Panc1 (cell line): ENCODE measurements at regions not wholly inside any gene's neighbourhood (a gene's known extent, or its start where the extent isn't known, plus 50 kb on each side); places are given as distances from the start of the nearest gene placed in this dataset.
"Not testable (repeated sequence)": the region's sequence is repeated elsewhere in the genome, so short reads cannot be mapped to it uniquely, and the experiment has no call there.

Experiments used
- CTCF ChIP-seq: fragments of 450-650 bp; IDR thresholded peaks from 2 replicates; pipeline ENCODE4 v1.5.1; 2017; ENCODE audit warnings: mild to moderate bottlenecking
- POLR2AphosphoS5 ChIP-seq: IDR thresholded peaks from 2 replicates; pipeline ENCODE4 v1.6.1; 2012; ENCODE audit warnings: mild to moderate bottlenecking, low read depth, low read length, moderate library complexity
- SIN3A ChIP-seq: IDR thresholded peaks from 2 replicates; pipeline ENCODE4 v1.6.1; 2012; ENCODE audit warnings: low read depth, mild to moderate bottlenecking, low read length, moderate library complexity, borderline replicate concordance; ENCODE audit not compliant: insufficient read depth
- TCF7L2 ChIP-seq: IDR thresholded peaks from 2 replicates; pipeline ENCODE4 v1.6.1; 2011; ENCODE audit warnings: mild to moderate bottlenecking, low read depth, low read length, inconsistent platforms
- TF ChIP-seq, protein P1 (sequence below), 2 experiments: IDR thresholded peaks; 2 replicates each; pipeline ENCODE4 v1.6.1; 2011 to 2012; ENCODE audit warnings: low read depth in 2 of 2, control low read depth in 1 of 2, low read length in 1 of 2, mild to moderate bottlenecking in 1 of 2, moderate library complexity in 1 of 2; ENCODE audit not compliant: insufficient read depth in 1 of 2

DNA sequence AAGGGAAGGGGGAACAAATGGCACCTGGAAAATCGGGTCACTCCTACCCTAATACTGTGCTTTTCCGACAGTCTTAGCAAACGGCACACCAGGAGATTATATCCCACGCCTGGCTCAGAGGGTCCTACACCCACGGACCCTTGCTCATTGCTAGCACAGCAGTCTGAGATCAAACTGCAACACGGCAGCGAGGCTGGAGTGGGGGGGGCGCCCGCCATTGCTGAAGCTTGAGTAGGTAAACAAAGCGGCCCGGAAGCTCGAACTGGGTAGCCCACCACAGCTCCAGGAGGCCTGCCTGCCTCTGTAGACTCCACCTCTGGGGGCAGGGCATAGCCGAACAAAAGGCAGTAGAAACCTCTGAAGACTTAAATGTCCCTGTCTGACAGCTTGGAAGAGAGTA lies 82.1 kb upstream of the SIM2 start:
- TF ChIP-seq POLR2AphosphoS5, CTCF, TCF7L2, SIN3A: not testable (repeated sequence)
- TF ChIP-seq, protein P1, sequence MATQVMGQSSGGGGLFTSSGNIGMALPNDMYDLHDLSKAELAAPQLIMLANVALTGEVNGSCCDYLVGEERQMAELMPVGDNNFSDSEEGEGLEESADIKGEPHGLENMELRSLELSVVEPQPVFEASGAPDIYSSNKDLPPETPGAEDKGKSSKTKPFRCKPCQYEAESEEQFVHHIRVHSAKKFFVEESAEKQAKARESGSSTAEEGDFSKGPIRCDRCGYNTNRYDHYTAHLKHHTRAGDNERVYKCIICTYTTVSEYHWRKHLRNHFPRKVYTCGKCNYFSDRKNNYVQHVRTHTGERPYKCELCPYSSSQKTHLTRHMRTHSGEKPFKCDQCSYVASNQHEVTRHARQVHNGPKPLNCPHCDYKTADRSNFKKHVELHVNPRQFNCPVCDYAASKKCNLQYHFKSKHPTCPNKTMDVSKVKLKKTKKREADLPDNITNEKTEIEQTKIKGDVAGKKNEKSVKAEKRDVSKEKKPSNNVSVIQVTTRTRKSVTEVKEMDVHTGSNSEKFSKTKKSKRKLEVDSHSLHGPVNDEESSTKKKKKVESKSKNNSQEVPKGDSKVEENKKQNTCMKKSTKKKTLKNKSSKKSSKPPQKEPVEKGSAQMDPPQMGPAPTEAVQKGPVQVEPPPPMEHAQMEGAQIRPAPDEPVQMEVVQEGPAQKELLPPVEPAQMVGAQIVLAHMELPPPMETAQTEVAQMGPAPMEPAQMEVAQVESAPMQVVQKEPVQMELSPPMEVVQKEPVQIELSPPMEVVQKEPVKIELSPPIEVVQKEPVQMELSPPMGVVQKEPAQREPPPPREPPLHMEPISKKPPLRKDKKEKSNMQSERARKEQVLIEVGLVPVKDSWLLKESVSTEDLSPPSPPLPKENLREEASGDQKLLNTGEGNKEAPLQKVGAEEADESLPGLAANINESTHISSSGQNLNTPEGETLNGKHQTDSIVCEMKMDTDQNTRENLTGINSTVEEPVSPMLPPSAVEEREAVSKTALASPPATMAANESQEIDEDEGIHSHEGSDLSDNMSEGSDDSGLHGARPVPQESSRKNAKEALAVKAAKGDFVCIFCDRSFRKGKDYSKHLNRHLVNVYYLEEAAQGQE (IDR thresholded peaks at IDR 0.05; ENCODE audit: insufficient read depth in 1 of 2, low read depth in 2 of 2, low read length in 1 of 2), result not testable (repeated sequence)
